Activated CD8-positive, alpha-beta memory T cell treated with anti-CD3 and anti-CD28 coated beads, Interleukin-2, amount 50 U/mL, for 24 hours (primary cell): ENCODE measurements at regions not wholly inside any gene's neighbourhood (a gene's known extent, or its start where the extent isn't known, plus 50 kb on each side); places are given as distances from the start of the nearest gene placed in this dataset.
"Not testable (repeated sequence)": the region's sequence is repeated elsewhere in the genome, so short reads cannot be mapped to it uniquely, and the experiment has no call there.

Source experiments
- DNase-seq: peaks from one replicate; pipeline ENCODE4 v3.0.0-alpha.2; 2020; ENCODE audit errors: extremely low read depth

GRCh38 chr6:103617642-103618041 is 1242.1 kb downstream of the HACE1 start:
- DNase-seq: no peak

GRCh38 chr6:103587722-103588121 is 1272.0 kb downstream of the HACE1 start:
- no peak for DNase-seq

GRCh38 chr6:103578115-103578514 is 1281.6 kb downstream of the HACE1 start:
- DNase-seq: no peak

GRCh38 chr6:103570431-103570830 is 1289.3 kb downstream of the HACE1 start:
- DNase-seq: no peak

- no peak for DNase-seq
Measured at GRCh38 chr6:103554911-103555310, 1304.8 kb downstream of the HACE1 start.

GRCh38 chr6:103538381-103538780 is 1321.3 kb downstream of the HACE1 start:
- DNase-seq: no peak

- DNase-seq: no peak
Measured at GRCh38 chr6:103534814-103535213, 1324.9 kb downstream of the HACE1 start.

GRCh38 chr6:103534095-103534494 is 1325.6 kb downstream of the HACE1 start:
- DNase-seq: no peak

GRCh38 chr6:103522045-103522444 is 1337.7 kb downstream of the HACE1 start:
- DNase-seq: no peak

- DNase-seq: no peak
Measured at GRCh38 chr6:103516336-103516735, 1343.4 kb downstream of the HACE1 start.

- DNase-seq: no peak
Measured at GRCh38 chr6:103507052-103507451, 1352.7 kb downstream of the HACE1 start.

GRCh38 chr6:103505155-103505518 is 1354.6 kb downstream of the HACE1 start:
- DNase-seq: no peak

GRCh38 chr6:103504501-103505154 is 1355.1 kb downstream of the HACE1 start:
- no peak for DNase-seq

- DNase-seq: not testable (repeated sequence)
Measured at GRCh38 chr6:103496588-103496987, 1363.1 kb downstream of the HACE1 start.

- no peak for DNase-seq
Measured at GRCh38 chr6:103456652-103457051, 1403.1 kb downstream of the HACE1 start.

- DNase-seq: no peak
Measured at GRCh38 chr6:103455275-103455674, 1404.4 kb downstream of the HACE1 start.

- DNase-seq: no peak
Measured at GRCh38 chr6:103409475-103409874, 1450.2 kb downstream of the HACE1 start.

GRCh38 chr6:103405321-103405720 is 1454.4 kb downstream of the HACE1 start:
- DNase-seq: no peak

- no peak for DNase-seq
Measured at GRCh38 chr6:103404799-103405198, 1454.9 kb downstream of the HACE1 start.

GRCh38 chr6:103396768-103397167 is 1463.0 kb downstream of the HACE1 start:
- DNase-seq: no peak

GRCh38 chr6:103379272-103379671 is 1480.4 kb downstream of the HACE1 start:
- no peak for DNase-seq

GRCh38 chr6:103367212-103367611 is 1492.5 kb downstream of the HACE1 start:
- no peak for DNase-seq

- no peak for DNase-seq
Measured at GRCh38 chr6:103356531-103356930, 1503.2 kb downstream of the HACE1 start.

- no peak for DNase-seq
Measured at GRCh38 chr6:103344554-103345163, 1515.1 kb downstream of the HACE1 start.
